HG02798 (cell line): ENCODE measurements at regions not wholly inside any gene's neighbourhood (a gene's known extent, or its start where the extent isn't known, plus 50 kb on each side); places are given as distances from the start of the nearest gene placed in this dataset.
A peak's percentile ranks its signal among the peaks of the same experiment; 100 is the strongest.

Experiments used
- ATAC-seq: cut with Tn5 transposase; IDR thresholded peaks from one replicate; pipeline ENCODE4 v1.9.1; 2021; ENCODE audit warnings: mild to moderate bottlenecking; ENCODE audit not compliant: unreplicated experiment, poor library complexity

DNA sequence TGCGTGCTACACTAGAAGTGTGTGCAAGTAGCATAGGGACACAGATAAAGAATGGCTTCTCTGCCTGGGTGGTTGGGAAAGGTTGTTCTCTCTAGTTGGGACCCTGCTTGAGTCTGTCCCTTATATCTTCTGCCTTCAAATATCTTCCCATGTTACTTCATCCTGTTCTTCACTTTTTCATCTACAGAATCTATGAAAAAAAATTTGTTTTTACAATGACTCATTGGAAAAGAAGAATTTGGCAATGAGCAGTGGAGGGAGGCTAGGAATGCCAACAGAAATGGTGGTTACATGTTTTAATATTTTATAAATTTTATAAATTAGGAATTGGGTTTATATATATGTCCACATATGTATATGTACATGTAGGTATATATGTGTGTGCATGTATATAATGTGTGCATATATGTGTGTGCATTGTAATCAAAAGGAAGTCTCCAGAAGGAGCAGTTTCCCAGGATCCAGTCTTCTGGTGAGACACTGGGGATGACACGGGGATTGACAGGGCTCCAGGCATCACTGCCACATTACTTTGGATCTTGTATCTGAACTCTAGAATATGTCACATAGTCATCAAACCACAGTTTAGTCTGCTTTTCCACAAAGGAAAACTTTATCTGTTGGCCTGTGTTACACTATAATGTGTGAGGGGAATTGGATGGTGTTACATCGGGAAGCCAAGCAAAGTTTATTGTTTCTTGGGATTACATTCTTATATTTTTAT lies 75.3 kb upstream of the RIPOR2 start:
- ATAC-seq: no peak

DNA sequence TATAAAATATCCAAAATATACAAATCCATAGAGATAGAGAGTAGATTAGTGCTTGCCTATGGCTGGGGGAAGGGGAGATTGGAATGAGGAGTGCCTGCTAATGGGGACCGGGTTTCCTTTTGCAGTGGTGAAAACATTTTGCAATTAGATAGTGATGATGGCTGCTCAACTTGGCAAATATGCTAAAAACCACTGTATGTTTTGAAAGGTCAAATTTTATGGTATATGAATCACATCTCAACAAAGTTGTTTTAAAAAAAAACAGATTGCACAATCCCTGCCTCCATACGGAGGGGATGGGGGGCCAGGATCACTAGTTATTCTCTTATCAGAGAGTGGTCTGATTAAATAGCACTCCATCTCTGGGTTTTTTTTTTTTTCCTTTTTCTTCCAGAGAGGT lies 76.9 kb upstream of the RIPOR2 start:
- no peak for ATAC-seq

DNA sequence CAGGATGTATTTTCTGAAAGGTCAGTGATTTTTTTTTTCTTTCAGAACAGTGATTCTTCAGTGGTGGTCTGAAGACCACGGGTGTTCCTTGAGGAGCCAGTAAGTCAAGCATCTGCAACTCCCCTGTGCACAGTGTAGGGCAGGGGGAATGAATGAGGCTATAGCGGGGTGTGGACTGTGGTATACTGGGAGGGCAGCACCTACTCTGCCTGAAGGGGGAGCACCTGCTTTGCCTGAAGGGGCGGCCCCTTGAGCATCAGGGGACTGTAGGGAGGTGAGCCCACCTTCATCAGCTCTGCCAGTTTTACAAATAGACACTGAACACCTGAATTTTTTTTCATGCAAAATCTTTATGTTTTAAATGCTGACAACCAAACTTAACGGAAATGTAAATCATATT lies 77.5 kb upstream of the RIPOR2 start:
- ATAC-seq: peak; percentile 50

DNA sequence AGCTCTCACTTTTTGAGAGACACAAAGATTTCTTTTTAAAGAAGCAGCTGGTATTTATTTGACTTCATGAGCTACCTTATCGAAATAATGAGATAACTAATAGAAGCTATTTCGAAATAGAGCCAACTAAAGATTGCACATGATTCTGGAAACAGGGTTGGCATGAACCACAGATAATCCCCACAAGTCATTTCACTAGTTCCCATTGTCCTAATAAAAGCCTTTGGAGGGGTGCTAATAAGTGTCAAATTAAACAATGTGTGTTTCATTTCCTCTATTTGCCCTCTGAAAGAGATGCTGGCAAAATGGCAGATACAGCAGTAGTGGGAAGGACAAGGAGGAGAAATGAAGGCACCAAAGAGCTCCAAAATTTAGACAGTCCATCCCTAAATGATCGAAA lies 78.6 kb upstream of the RIPOR2 start:
- ATAC-seq: no peak

DNA sequence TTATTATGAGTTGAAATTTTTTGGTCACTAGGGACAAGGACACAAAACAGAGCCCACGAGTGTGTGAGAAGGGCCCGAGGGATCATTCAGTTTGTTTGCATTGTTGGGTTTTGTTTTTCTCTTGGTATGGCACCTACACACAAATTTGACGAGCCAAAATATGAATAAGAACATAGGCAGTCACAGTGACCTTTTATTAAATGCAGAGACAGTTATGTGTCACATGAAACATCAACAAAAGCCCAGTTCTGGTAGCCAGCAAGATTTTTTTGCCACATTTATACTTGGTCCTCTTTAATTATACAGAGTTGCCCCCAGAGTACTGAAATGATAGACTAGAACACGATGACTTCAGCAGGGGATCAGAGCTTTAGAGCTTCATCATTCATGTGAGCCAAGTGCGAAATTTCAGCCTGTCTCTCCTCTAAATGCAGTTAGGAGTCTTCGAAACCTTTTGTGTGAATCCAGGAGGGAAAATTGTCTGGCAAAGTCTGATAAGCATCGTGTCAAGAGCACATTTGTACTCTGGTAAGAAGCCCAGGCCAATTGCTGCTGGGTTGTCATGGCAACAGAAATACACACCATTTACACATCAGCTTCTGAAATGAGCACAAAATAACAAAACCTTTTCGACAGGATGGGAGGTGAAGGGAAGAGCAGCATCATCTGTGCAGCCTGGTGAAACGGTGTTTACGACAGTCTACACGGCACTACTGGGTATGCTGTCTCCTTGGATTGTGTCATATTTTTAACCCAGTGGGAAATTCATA lies 79.2 kb upstream of the RIPOR2 start:
- ATAC-seq: peak; percentile 47

DNA sequence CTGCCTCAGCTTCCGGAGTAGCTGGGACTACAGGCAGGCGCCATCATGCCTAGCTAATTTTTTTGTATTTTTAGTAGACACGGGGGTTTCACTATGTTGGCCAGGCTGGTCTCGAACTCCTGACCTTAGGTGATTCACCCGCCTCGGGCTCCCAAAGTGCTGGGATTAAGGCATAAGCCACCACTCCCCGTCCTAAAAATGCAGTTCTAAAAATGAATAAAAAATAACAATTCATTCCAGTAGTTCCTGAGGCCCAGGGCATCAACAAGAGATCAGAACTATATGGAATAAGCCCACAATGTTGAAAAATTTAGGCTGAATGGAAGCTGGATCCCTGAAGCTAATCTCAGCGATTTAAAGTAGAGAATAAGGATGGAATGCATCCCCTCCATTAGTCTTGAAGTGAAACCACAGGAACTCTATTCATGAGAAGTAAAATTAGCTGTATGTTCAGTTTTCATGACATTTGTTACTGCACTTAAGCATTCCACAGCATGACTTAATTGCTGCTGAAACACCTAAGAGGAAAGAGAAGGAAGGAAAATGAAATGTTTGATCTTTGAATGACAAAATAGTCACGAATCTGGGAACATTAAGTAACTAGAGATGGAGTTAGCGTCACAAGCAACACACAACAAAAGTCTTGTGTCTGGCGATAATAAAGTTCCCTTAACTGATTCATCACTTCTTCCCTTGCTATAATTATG lies 80.4 kb upstream of the RIPOR2 start:
- ATAC-seq: no peak

DNA sequence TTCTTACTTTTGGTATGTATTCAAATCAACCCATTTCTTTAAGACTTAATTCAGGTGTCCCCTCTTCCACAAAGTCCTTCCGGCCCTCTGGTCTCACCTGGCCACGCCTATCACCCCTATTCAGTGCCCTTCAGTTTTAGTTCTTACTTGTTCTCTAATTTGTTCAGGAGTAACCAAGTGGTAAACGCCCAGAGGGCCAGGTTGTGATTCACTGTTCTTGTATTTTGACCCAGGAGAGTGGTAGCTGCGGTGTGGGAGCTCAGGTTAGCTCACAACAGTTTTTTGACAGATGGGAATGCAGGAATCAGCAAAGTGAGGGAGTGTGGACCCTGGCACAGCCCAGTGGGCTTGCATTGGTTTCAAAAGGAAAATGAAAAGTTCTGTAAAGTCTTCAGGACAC lies 81.7 kb upstream of the RIPOR2 start:
- ATAC-seq: no peak

DNA sequence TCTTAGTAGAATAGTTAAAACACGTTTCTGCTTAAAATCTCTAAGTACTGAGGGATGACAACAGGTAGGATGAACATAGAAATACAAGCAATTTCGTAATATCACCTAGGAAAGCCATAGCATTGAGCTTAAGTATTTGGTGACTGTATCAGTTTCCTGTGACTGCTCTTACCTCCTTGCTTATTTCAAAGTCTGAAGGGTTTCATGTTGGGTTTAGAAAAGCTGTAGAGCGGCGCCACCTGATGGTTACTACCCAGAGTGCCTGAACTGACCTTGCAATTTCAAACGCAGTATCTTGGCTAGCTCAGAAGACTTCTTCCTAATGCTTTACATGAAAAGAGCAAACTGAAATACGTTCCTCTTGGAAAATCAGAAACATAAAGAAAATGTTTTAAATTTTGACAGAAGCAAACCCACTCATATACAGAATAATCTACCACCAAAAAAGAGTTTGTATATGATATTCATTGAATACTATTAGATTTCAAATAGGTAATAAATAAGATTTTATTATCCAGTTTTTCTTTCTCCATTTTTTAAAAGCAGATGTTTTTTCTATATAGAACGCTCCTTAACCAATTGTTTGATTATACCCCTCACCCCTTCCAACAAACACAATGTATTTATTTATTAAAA lies 82.3 kb upstream of the RIPOR2 start:
- ATAC-seq: peak; percentile 74

DNA sequence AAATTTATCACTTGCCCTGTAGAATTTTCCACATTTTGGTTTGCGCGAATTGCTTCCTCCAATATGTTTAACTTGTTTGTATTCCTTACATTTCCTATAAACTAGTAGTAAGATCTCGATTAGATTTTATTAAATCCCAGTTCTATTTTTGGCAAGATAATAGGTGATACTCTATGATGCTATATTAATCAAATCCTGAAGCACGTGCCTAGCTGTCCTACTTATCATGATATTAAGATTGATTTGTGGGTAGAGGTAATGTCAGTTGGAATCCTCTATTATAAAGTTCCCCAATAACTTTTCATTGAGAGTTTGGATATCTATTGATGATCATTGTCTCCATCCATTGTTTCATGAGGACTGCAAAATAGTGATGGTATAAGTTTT lies 82.8 kb upstream of the RIPOR2 start:
- ATAC-seq: no peak

DNA sequence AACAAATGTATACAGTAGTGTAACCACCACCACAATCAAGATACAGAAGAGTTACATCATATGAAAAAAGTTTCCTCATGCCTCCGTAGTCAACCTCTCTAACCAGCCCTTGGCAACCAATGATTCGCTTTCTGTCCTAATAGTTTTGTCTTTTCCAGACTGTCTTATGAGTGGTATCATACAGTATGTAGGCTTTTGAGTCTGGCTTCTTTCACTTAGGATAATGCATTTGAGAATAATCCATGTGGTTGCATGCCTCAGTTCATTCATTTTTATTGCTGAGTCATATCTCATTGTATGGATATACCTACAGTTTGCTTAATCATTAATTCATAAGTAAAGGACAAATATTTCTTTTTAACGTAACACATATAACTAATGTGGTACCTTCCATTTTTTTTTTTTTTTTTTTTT lies 86.4 kb upstream of the RIPOR2 start:
- no peak for ATAC-seq

DNA sequence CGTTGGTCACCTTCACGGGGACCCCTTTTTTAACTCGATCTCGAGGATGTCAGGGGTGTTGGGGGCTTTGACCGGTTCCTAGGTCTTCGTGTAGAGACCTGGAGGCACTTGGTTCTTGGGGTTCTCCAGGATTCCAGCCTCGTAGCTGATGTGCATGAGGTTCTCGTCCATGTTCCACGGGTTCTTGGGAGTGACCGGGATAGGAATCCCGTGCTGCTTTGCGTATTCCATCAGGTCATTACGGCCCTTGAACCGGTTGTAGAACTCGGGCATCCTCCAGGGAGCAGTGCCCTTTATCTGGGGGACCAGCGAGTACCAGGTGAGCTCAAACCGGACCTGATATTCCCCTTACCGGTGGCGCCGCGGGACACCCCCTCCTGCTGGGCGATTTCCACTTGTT lies 88.0 kb upstream of the RIPOR2 start:
- ATAC-seq: no peak

DNA sequence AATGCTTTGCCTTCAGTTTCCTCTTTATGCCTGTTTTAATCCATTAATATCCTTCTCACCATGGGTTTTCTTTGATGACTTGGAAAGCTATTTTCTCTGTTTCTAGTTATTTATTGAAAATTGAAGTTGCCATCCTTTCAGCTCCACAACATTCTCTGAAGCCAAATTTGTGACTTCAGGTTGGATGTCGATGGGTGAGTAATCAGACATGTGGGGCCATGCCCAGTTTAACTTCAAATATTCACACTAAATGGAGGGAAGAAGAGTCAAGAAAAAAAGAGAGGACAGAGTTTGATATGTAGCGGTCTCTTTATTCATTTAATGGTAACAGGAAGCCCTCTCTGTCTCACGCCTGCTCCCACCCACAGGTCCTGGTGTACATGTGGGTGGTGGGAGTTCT lies 89.1 kb upstream of the RIPOR2 start:
- ATAC-seq: no peak

DNA sequence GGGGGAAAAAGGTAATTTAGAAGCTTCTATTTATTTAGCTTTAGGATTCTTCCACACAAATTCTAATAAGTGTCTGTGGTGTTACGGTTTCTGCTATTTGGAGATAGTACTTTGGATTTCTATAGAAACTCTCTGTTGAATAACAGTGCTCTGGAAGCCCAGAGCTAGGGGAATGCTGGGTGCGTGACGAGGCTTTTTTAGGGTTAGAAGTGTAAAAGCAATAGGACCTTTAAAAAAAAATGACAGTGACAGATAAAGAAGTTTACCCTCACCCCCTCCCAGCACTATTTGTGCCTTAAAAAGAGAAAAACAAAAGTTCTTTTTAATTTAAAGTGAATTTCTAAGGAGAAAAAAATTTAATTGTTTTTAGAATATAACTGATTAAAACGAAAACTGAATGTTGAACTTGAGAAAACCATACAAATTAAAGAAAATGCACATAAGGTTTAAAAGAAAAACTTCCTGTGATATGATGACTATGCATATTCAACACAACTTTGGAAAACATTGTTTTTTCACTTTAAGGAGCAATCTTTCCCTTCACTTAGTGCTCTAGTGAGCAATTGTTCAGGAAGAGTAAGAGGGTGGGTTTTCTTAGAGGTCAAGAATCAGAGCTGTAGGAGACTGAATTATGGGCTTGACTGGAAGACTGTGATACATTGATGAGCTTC lies 89.6 kb upstream of the RIPOR2 start:
- ATAC-seq: no peak

DNA sequence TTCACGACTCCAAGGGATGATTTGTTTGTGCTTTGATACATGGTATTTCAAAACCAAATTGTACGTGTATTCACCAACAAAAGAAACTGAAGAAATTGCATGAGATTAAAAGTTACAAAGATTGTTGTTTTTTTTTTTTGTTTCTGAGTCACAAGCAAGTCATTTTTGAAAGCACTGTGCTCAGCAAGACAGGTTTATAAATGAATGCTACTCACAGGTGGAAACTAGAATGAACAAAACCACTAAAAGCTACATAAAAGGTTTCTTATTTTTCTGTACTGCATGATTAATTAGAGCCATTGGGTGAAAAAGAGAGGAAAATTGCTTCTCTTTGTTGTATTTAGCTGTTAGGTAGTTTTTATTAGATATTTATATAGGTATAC lies 90.2 kb upstream of the RIPOR2 start:
- ATAC-seq: no peak

DNA sequence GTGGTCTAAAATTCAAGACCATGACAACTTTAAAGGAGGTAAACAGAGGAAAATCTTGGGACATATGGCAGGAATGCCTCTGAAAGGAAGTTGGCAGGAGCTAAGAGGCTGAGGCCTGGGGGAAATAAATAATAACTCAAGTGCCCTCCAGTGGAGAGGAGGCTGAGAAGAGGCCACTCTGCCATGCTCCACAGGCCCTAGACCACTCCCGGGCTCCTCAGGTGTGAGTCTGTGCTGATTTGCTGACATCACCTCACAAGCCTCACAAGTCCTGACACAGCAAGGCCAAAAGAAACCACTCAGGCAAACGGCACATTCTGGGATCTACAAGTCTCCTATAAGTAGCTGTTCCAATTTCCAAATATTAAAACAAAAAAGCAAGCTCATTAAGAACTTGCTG lies 91.0 kb upstream of the RIPOR2 start:
- ATAC-seq: no peak

DNA sequence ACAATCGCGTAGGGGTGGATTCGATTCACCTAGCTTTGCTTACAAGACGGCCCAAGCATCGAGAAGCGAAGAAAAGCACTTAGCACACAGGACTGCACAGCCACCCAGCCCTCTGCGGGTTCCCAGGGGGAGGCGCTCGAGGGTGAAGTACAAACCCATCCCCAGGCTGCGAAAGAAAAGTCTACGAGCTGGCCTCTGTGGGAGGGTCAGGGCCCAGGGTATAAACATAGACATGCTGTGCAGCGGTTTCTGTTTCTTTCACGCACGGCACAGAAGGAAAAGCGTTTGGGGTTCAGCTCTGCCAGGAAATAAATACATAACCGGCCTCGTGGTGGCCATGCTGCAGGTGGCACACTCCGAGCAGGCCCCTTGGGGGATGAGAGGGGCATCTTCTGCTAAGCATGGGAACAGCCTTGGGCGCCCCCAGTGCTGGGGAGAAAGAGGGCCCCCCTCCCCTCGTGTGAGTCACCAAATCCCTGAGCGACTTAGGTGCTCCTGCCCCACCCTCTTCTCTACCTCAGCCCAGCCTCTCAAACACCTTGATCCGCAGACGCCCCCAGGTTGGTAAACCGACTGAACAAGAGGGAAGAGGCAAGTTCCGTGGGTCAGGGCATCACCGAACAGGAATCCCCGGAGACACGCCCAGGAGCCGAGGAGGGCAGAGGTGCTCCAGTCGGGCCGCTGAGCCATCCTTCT lies 91.6 kb upstream of the RIPOR2 start:
- ATAC-seq: peak; percentile 99

DNA sequence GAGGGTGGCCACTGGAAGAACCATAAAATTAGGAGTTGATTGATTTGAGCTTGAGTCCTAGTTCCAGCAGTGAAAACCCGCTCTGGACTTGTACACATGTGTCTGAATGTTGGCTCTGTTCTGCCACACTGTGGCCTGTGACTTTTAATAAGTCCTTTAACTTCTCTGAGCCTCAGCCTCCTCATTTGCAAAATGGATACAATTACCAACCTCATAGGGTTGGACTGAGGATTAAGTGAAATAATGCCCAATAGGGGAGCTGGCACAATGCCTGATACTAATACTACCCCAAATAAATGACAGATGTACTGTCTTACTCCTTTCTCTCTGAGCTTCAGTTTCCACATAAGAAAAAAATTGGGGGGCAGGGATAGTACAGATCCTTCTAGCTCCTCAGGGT lies 92.6 kb upstream of the RIPOR2 start:
- no peak for ATAC-seq

DNA sequence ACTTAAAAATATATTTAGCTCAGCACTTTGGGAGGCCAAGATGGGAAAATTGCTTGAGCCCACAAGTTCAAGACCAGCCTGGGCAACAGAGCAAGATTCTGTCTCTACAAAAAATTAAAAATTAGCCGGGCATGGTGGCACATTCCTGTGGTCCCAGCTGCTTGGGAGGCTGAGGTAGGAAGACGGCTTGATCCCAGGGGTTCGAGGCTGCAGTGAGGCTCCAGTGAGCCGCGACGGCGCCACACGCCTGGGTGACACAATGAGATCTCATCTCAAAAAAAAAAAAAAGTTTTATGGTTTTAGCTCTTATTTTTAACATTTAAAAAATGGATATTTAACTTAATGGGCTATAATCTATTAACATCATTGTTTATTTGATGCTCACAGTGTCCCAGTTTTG lies 97.2 kb upstream of the RIPOR2 start:
- ATAC-seq: no peak

DNA sequence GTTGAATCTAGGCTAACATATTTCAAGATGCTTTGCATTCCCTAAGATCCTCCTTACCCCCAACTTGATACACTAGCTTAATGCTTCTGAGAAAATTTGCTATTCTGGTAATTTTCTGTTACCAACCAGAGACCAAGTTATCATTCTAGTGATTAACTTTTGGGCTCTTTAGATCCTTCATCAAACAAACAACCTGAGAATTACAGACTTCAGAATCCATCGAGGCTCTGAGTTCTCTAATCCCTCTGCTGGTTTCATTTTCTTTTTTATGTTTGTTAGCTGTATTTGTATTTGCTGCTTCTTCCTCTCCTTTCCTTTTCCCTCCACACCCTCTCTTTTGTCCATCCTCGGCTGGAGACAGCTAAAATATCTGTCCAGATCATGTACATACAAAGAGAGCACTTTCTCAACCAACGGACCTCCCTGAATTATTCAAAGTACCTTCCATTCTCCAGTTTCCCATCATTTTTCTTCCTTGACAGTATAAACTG lies 98.7 kb upstream of the RIPOR2 start:
- no peak for ATAC-seq

DNA sequence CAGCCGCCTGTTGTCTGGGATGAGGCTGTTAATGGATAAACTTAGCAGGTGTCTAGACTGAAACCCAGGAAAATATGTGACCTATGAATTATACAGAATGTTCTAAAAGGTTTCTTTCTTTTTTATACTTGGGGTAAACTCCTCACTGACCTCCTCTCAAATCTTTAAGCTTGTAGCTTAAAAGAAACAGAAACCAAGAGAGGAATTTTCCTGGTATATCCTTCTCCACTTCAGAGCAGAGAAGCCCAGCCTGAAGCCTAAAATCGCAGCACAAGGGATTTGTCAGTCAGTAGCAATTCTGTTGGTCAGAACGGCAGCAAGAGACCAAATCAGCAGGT lies 99.4 kb upstream of the RIPOR2 start:
- ATAC-seq: peak; percentile 11
